Trophoblast cell (in vitro differentiated cells and primary cell): ENCODE measurements at regions not wholly inside any gene's neighbourhood (a gene's known extent, or its start where the extent isn't known, plus 50 kb on each side); places are given as distances from the start of the nearest gene placed in this dataset.

Source experiments
- DNase-seq, 2 donors: peaks; one replicate each; pipeline ENCODE4 v3.0.0-alpha.2; 2016
- H2AFZ ChIP-seq: 2 replicates; pipeline ENCODE4 v1.6.1; 2013; ENCODE audit warnings: low read length, moderate library complexity, mild to moderate bottlenecking; ENCODE audit not compliant: insufficient read depth, poor library complexity
- H2AK5ac ChIP-seq: 2 replicates; pipeline ENCODE4 v1.6.1; 2013; ENCODE audit warnings: mild to moderate bottlenecking, low read length
- H2BK120ac ChIP-seq: 2 replicates; pipeline ENCODE4 v1.6.1; 2013; ENCODE audit warnings: low read length, mild to moderate bottlenecking, moderate library complexity; ENCODE audit not compliant: insufficient read depth, poor library complexity
- H2BK12ac ChIP-seq: 2 replicates; pipeline ENCODE4 v1.6.1; 2013; ENCODE audit warnings: mild to moderate bottlenecking, low read length, moderate library complexity
- H2BK5ac ChIP-seq: 2 replicates; pipeline ENCODE4 v1.6.1; 2013; ENCODE audit warnings: low read length, low read depth, moderate library complexity, mild to moderate bottlenecking; ENCODE audit not compliant: poor library complexity
- H3K14ac ChIP-seq: 2 replicates; pipeline ENCODE4 v1.6.1; 2013; ENCODE audit warnings: mild to moderate bottlenecking, low read length
- H3K18ac ChIP-seq: 2 replicates; pipeline ENCODE4 v1.6.1; 2013; ENCODE audit warnings: mild to moderate bottlenecking, low read length
- H3K23ac ChIP-seq: 2 replicates; pipeline ENCODE4 v1.6.1; 2013; ENCODE audit warnings: low read length
- H3K27ac ChIP-seq: 2 replicates; pipeline ENCODE4 v1.5.1; 2013; ENCODE audit warnings: low read depth, mild to moderate bottlenecking, inconsistent platforms, low read length, moderate library complexity
- H3K27me3 ChIP-seq: 2 replicates; pipeline ENCODE4 v1.6.1; 2013; ENCODE audit warnings: inconsistent platforms, mild to moderate bottlenecking, low read length, moderate library complexity; ENCODE audit not compliant: insufficient read depth
- H3K36me3 ChIP-seq, 2 experiments: 1 replicate in 1 of 2; 2 replicates in 1 of 2; pipeline ENCODE4 v1.6.1; 2013; ENCODE audit warnings: low read length in 2 of 2, mild to moderate bottlenecking in 2 of 2, moderate library complexity in 1 of 2; ENCODE audit not compliant: insufficient read depth in 2 of 2, control insufficient read depth in 1 of 2
- H3K4ac ChIP-seq: 2 replicates; pipeline ENCODE4 v1.6.1; 2013; ENCODE audit warnings: low read depth, mild to moderate bottlenecking, low read length, moderate library complexity
- H3K4me1 ChIP-seq, 2 experiments: 1 replicate in 1 of 2; 2 replicates in 1 of 2; pipeline ENCODE4 v1.6.1; 2013; ENCODE audit warnings: low read length in 2 of 2, mild to moderate bottlenecking in 2 of 2, moderate library complexity in 1 of 2; ENCODE audit not compliant: insufficient read depth in 2 of 2, control insufficient read depth in 1 of 2
- H3K4me2 ChIP-seq: 2 replicates; pipeline ENCODE4 v1.6.1; 2013; ENCODE audit warnings: inconsistent platforms, mild to moderate bottlenecking, low read length, moderate library complexity
- H3K4me3 ChIP-seq: 2 replicates; pipeline ENCODE4 v1.5.1; 2013; ENCODE audit warnings: mild to moderate bottlenecking, low read depth, low read length, inconsistent platforms
- H3K79me1 ChIP-seq: one replicate; pipeline ENCODE4 v1.6.1; 2013; ENCODE audit warnings: low read length
- H3K79me2 ChIP-seq: 2 replicates; pipeline ENCODE4 v1.6.1; 2013; ENCODE audit warnings: low read length, mild to moderate bottlenecking; ENCODE audit not compliant: control insufficient read depth, insufficient read depth, poor library complexity
- H3K9ac ChIP-seq: 2 replicates; pipeline ENCODE4 v1.6.1; 2013; ENCODE audit warnings: mild to moderate bottlenecking, low read length
- H3K9me3 ChIP-seq: 2 replicates; pipeline ENCODE4 v1.6.1; 2013; ENCODE audit warnings: low read depth, mild to moderate bottlenecking, control low read depth, inconsistent platforms, low read length; ENCODE audit not compliant: insufficient read depth
- H4K12ac ChIP-seq: 2 replicates; pipeline ENCODE4 v1.6.1; 2013; ENCODE audit warnings: low read depth, mild to moderate bottlenecking, low read length, moderate library complexity
- H4K8ac ChIP-seq: 2 replicates; pipeline ENCODE4 v1.6.1; 2013; ENCODE audit warnings: low read depth, mild to moderate bottlenecking, low read length, moderate library complexity
- H4K91ac ChIP-seq: one replicate; pipeline ENCODE4 v1.6.1; 2013; ENCODE audit warnings: low read depth, mild to moderate bottlenecking, low read length, moderate library complexity
- WGBS: extraction: QIAGEN DNeasy Blood & Tissue Kit; methylation state at CpG from one replicate; pipeline ENCODE4 v1.1.7; 2013; ENCODE audit warnings: missing lambda C conversion rate; ENCODE audit not compliant: insufficient read length, insufficient coverage; ENCODE audit errors: extremely low coverage; 5-methylcytosine and 5-hydroxymethylcytosine counted together

GRCh38 chr11:130728185-130729180, 187.8 kb downstream of the SNX19 start:
- no peak for DNase-seq
- H2AK5ac ChIP-seq, result no peak overlapping the region
- no peak overlapping the region for H3K4ac ChIP-seq
- H2BK12ac ChIP-seq, result no peak overlapping the region
- no peak overlapping the region for H2BK5ac ChIP-seq
- no peak overlapping the region for H3K9ac ChIP-seq
- H3K27ac ChIP-seq, result no peak overlapping the region
- no peak overlapping the region for H2AFZ ChIP-seq
- H4K8ac ChIP-seq, result no peak overlapping the region
- no peaks in the 10 kb centered on the region for H3K36me3 ChIP-seq
- H3K79me2 ChIP-seq, result no peaks in the 10 kb centered on the region
- no peak overlapping the region for H3K23ac ChIP-seq
- no peak overlapping the region for H3K4me2 ChIP-seq
- no peak overlapping the region for H4K12ac ChIP-seq
- no peak overlapping the region for H3K4me3 ChIP-seq
- H3K4me1 ChIP-seq, result peaks cover 0 to 3% of the 10 kb centered on the region in 2 experiments
- H3K18ac ChIP-seq, result no peak overlapping the region
- no peak overlapping the region for H3K14ac ChIP-seq
- no peak overlapping the region for H2BK120ac ChIP-seq
- WGBS, result no CpG with 5 or more reads among the region's 8 CpGs
- H3K9me3 ChIP-seq, result peaks cover 3% of the 10 kb centered on the region
- H3K27me3 ChIP-seq, result no peaks in the 10 kb centered on the region
- H4K91ac ChIP-seq, result no peak overlapping the region
- H3K79me1 ChIP-seq, result no peaks in the 10 kb centered on the region

DNA sequence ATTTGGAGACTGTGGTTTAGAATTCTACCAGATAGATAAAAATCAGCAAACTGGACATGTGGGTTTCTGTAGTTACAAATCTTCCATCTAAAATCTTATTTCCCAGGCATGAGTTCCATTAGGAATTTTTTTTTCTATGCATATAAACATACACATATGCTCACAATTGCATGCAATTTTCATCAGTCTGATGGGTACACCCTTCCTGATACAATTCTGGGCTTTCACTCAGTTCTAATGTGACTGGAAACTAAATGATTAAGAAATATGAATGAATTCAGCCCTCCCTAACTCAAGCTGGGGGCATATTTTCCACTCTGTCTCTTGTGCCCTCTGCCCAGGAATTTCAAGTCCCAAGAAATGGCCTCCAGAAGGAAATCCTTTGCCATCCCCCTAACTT, 187.1 kb downstream of the SNX19 start:
- Histone ChIP-seq H2AFZ (no peak overlapping the region), H2BK12ac (no peak overlapping the region), H3K4me1 (peaks cover 0 to 3% of the 10 kb centered on the region in 2 experiments), H3K14ac (no peak overlapping the region), H3K36me3 (no peaks in the 10 kb centered on the region), H2BK5ac (no peak overlapping the region), H3K27me3 (no peaks in the 10 kb centered on the region), H2AK5ac (no peak overlapping the region), H4K12ac (no peak overlapping the region), H3K9ac (no peak overlapping the region), H3K9me3 (peaks cover 3% of the 10 kb centered on the region), H3K27ac (no peak overlapping the region), H3K4ac (no peak overlapping the region), H3K23ac (no peak overlapping the region), H4K91ac (no peak overlapping the region), H4K8ac (no peak overlapping the region), H3K4me2 (no peak overlapping the region), H3K79me1 (no peaks in the 10 kb centered on the region), H3K79me2 (no peaks in the 10 kb centered on the region), H3K4me3 (no peak overlapping the region), H2BK120ac (no peak overlapping the region), H3K18ac (no peak overlapping the region)
- no peak for DNase-seq

- H3K23ac ChIP-seq, result no peak overlapping the region
- DNase-seq, result no peak
- H2AK5ac ChIP-seq, result no peak overlapping the region
- H3K9ac ChIP-seq, result no peak overlapping the region
- no peak overlapping the region for H2BK12ac ChIP-seq
- WGBS, result no CpG with 5 or more reads among the region's 4 CpGs
- H3K4me2 ChIP-seq, result no peak overlapping the region
- H2BK5ac ChIP-seq, result no peak overlapping the region
- H3K4ac ChIP-seq, result no peak overlapping the region
- no peak overlapping the region for H3K18ac ChIP-seq
- no peak overlapping the region for H4K91ac ChIP-seq
- no peak overlapping the region for H3K4me3 ChIP-seq
- no peak overlapping the region for H4K12ac ChIP-seq
- no peaks in the 10 kb centered on the region for H3K36me3 ChIP-seq
- peaks cover 3% of the 10 kb centered on the region for H3K9me3 ChIP-seq
- no peaks in the 10 kb centered on the region for H3K79me1 ChIP-seq
- H3K14ac ChIP-seq, result no peak overlapping the region
- H4K8ac ChIP-seq, result no peak overlapping the region
- H3K79me2 ChIP-seq, result no peaks in the 10 kb centered on the region
- H2AFZ ChIP-seq, result no peak overlapping the region
- H2BK120ac ChIP-seq, result no peak overlapping the region
- no peak overlapping the region for H3K27ac ChIP-seq
- H3K27me3 ChIP-seq, result no peaks in the 10 kb centered on the region
- H3K4me1 ChIP-seq, result peaks cover 0 to 3% of the 10 kb centered on the region in 2 experiments
These were observed 186.5 kb downstream of the SNX19 start for GRCh38 chr11:130729678-130730300.

DNA sequence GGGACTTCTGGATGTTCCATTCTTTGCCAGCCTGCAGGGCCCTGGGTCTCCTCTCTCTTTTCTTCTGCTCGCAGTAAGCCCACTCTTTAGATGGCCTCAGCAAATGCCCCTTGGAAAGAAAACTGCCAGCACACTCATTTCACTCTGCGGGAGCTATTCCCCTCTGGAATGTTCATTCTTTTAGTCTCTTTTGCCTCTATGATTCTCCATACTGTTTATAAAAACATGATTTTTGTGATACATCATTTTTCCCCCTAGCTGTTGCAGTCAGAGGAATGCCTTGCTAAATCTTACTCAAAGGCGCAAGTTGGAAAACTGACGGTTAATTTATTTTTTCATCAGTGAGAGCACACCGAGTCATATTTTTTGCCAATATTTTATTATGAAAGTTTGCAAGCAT, 184.9 kb downstream of the SNX19 start:
- no CpG with 5 or more reads among the region's 5 CpGs for WGBS
- H3K79me1 ChIP-seq, result no peaks in the 10 kb centered on the region
- H4K91ac ChIP-seq, result no peak overlapping the region
- H2BK5ac ChIP-seq, result no peak overlapping the region
- no peak overlapping the region for H3K27ac ChIP-seq
- H3K9me3 ChIP-seq, result peaks cover 4% of the 10 kb centered on the region
- H2BK12ac ChIP-seq, result no peak overlapping the region
- H4K12ac ChIP-seq, result no peak overlapping the region
- no peak overlapping the region for H2BK120ac ChIP-seq
- no peak overlapping the region for H3K4me3 ChIP-seq
- no peak overlapping the region for H3K4me2 ChIP-seq
- no peak overlapping the region for H3K14ac ChIP-seq
- no peak overlapping the region for H3K9ac ChIP-seq
- H3K36me3 ChIP-seq, result no peaks in the 10 kb centered on the region
- H2AK5ac ChIP-seq, result no peak overlapping the region
- H3K79me2 ChIP-seq, result no peaks in the 10 kb centered on the region
- DNase-seq, result no peak
- H4K8ac ChIP-seq, result no peak overlapping the region
- H3K23ac ChIP-seq, result no peak overlapping the region
- H3K4ac ChIP-seq, result no peak overlapping the region
- H3K27me3 ChIP-seq, result no peaks in the 10 kb centered on the region
- H2AFZ ChIP-seq, result no peak overlapping the region
- H3K4me1 ChIP-seq, result peaks cover 0 to 3% of the 10 kb centered on the region in 2 experiments
- H3K18ac ChIP-seq, result no peak overlapping the region
